T-helper 1 cell treated with Interleukin-12 subunit alpha and Interleukin-12 subunit beta and Interleukin-4 antibody, amounts not matched to agents 30 ng/mL and 1 ng/mL, for 36 hours (primary cell): ENCODE measurements at regions not wholly inside any gene's neighbourhood (a gene's known extent, or its start where the extent isn't known, plus 50 kb on each side); places are given as distances from the start of the nearest gene placed in this dataset.

ENCODE experiments used
- intact Hi-C: fragments of 100-400 bp; cut with micrococcal nuclease; formaldehyde crosslinking; loops from one replicate; pipeline ENCODE4 v1.15.1; 2024

GRCh38 chr1:9419369-9420041 is 119.8 kb upstream of the SLC25A33 start:
- intact Hi-C loops, result loop anchor here (10.0 kb wide), 1 partner anchor 405 kb away; the partner anchor contains the start of gene CLSTN1

GRCh38 chr1:9420835-9421532 is 118.3 kb upstream of the SLC25A33 start:
- intact Hi-C loops, result loop anchor here (10.0 kb wide), 1 partner anchor 404 kb away; the partner anchor contains the start of gene CLSTN1

DNA sequence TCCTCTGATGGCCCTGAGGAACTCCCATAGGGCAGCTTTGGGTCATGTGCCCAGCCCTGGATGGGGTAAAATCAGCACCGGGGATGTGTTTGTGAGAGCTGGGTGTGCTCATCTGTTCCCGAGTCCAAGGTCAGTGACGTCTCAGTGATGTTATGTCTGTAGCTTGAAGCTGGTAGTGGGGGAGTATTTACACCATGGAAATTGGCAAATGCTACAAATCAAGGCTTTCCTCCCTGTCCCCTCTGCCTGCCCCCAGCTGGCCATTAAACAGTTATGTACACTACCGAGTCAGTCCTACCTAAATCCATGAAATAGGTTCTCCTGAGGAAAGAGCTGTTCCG is 117.8 kb upstream of the SLC25A33 start:
- intact Hi-C loops, result loop anchor here (10.0 kb wide), 1 partner anchor 403 kb away; the partner anchor contains the start of gene CLSTN1

GRCh38 chr1:9422321-9422720 is 116.9 kb upstream of the SLC25A33 start:
- intact Hi-C loops, result loop anchor here (10.0 kb wide), 1 partner anchor 402 kb away; the partner anchor contains the start of gene CLSTN1

- intact Hi-C loops, result loop anchor here (10.0 kb wide), 1 partner anchor 402 kb away; the partner anchor contains the start of gene CLSTN1
Measured at GRCh38 chr1:9422911-9423505, 116.3 kb upstream of the SLC25A33 start.

GRCh38 chr1:9424261-9424660 is 115.0 kb upstream of the SLC25A33 start:
- intact Hi-C loops, result loop anchor here (10.0 kb wide), 1 partner anchor 401 kb away; the partner anchor contains the start of gene CLSTN1

DNA sequence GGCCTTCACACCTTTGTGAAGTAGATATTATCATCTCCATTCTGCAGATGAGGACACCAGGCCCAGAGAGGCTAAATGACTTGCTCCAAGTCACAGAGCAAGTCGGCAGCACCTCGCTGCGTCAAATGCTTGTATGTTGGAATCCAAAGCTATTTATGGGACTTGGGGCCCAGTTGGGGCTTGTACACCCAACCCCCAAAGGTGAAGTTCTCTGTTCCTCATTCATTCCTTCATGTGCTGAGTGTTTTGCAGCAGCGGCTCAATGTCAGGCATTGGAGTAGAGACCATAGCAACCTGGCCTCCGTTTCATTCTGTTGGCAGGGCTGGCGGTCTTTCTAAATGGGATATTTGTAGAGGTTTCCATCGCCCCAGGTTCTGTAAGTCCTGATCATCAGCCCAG is 113.4 kb upstream of the SLC25A33 start:
- intact Hi-C loops, result loop anchor here (1.0 to 10.0 kb wide), 4 partner anchors 13 to 899 kb away; partner anchors contain the start of gene CLSTN1

DNA sequence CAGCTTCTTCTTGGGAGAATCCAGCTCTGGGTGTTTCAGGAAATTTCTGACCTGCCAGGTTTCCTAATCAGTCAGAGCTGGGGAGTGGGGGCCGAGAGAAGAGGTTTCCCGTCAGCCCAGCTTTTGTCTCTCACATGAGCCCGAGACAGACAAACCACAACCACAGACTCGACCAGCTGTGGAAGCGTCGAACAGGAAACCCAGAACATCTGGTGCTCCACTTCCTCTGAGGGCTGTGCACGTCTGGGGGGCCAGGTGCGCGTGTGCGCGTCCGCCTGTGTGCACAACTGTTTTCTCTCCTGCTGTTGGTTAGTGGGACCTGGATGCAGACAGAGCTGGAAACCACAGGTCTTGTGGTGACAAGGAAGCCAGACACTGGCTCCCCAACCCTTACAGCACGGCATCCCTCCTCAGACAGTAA is 113.0 kb upstream of the SLC25A33 start:
- intact Hi-C loops, result loop anchor here (1.0 to 10.0 kb wide), 4 partner anchors 13 to 899 kb away; partner anchors contain the start of gene CLSTN1

GRCh38 chr1:9427388-9427787 is 111.9 kb upstream of the SLC25A33 start:
- intact Hi-C loops, result loop anchor here (5.0 to 10.0 kb wide), 3 partner anchors 290 to 900 kb away; partner anchors contain the start of gene CLSTN1

GRCh38 chr1:9428601-9429341 is 110.5 kb upstream of the SLC25A33 start:
- intact Hi-C loops, result loop anchor here (1.0 to 10.0 kb wide), 13 partner anchors 111 to 901 kb away; partner anchors contain the start of genes CLSTN1, CTNNBIP1, ENO1 and GPR157

DNA sequence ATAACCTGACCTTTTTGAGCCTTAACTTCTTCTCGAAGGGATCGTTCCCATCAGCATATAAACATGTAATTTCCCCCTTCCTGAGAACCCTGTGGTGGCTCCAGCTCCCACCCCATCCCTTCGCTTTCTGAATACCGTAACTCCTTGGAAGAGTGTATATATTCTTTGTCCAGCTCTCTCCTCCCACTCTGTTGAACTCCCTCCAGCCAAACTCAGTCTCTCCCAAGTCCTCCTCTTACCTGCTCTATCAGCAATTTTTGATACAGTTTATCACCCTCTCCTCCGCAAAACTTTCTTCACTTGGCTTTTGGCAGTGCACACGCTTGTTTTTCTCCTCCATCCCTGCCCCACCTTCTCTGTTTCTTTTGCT is 109.9 kb upstream of the SLC25A33 start:
- intact Hi-C loops, result loop anchor here (1.0 to 10.0 kb wide), 12 partner anchors 110 to 902 kb away; partner anchors contain the start of genes CLSTN1, CTNNBIP1, ENO1 and GPR157

DNA sequence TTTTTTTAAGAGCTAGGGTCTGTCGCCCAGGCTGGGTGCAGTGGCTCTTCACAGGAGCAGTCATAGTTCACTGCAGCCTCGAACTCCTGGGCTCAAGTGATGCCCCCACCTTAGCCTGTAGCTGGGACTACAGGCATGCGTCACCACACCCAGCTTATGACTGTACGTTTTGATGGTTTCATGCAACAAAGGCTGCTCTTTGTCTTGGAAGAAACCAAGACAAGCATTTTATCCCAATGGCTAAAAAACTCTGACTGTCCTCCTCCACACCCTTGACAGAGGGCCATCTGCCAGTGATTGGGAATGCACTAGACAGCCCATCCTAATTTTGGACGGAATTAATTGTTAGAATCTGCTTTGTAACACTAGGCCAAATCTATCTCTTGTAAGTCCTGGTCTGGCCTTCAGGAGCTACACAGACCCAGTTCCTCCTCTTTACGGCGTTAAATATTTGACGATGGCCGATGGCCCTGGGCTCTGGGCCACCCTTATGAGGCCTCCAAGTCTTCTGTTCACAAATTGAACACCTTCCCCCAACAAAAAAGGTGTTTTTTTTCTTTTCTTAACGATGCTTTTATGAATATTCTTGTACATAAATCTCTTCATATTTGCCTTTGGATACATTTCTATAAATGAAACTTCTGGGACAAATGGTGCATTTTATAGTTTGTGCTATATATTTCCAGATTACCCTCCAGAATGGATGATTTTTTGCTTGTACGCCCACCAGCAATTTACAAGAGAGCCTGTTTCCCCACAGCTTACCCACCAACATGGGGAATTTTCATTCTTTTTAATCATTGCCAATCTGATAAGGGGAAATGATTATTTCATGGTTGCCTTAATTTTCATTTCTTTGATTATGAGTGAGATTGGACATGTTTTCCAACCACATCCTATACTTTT is 104.8 kb upstream of the SLC25A33 start:
- intact Hi-C loops, result no loop called here

GRCh38 chr1:9435153-9435636 is 104.1 kb upstream of the SLC25A33 start:
- intact Hi-C loops, result no loop called here

- intact Hi-C loops, result no loop called here
Measured at GRCh38 chr1:9435854-9436640, 103.2 kb upstream of the SLC25A33 start.

- intact Hi-C loops, result no loop called here
Measured at GRCh38 chr1:9437961-9438430, 101.3 kb upstream of the SLC25A33 start.

- intact Hi-C loops, result no loop called here
Measured at GRCh38 chr1:9438431-9439073, 100.7 kb upstream of the SLC25A33 start.

GRCh38 chr1:9439074-9439761 is 100.0 kb upstream of the SLC25A33 start:
- intact Hi-C loops, result no loop called here

GRCh38 chr1:9440261-9440660 is 99.0 kb upstream of the SLC25A33 start:
- intact Hi-C loops, result no loop called here
